DND-41 (cell line): ENCODE measurements at regions not wholly inside any gene's neighbourhood (a gene's known extent, or its start where the extent isn't known, plus 50 kb on each side); places are given as distances from the start of the nearest gene placed in this dataset.

Experiments
- ATAC-seq: fragments of 200-7000 bp; cut with Tn5 transposase; 3 replicates; pipeline ENCODE4 v1.9.1; 2021; ENCODE audit warnings: low read depth; ENCODE audit not compliant: insufficient read depth
- DNase-seq: peaks from one replicate; pipeline ENCODE4 v3.0.0-alpha.2; 2020
- H2AFZ ChIP-seq: 2 replicates; pipeline ENCODE4 v1.6.0; 2012; ENCODE audit warnings: low read depth, low read length
- H3K27ac ChIP-seq: 2 replicates; pipeline ENCODE4 v1.5.1; 2012; ENCODE audit warnings: low read length, inconsistent platforms
- H3K27me3 ChIP-seq: fragments of 200-600 bp; sonication (generic); 2 replicates; pipeline ENCODE4 v1.6.0; 2012; ENCODE audit warnings: low read length, mild to moderate bottlenecking, inconsistent platforms; ENCODE audit not compliant: insufficient read depth, poor library complexity
- H3K36me3 ChIP-seq: 2 replicates; pipeline ENCODE4 v1.5.1; 2012; ENCODE audit warnings: low read length, inconsistent platforms; ENCODE audit not compliant: insufficient read depth
- H3K4me1 ChIP-seq: 2 replicates; pipeline ENCODE4 v1.5.1; 2012; ENCODE audit warnings: mild to moderate bottlenecking, low read length; ENCODE audit not compliant: insufficient read depth
- H3K4me2 ChIP-seq: 2 replicates; pipeline ENCODE4 v1.6.0; 2012; ENCODE audit warnings: mild to moderate bottlenecking, moderate library complexity, low read length, inconsistent platforms; ENCODE audit not compliant: insufficient read depth
- H3K4me3 ChIP-seq, 2 experiments: fragments of 200-600 bp in 1 of 2; shearing (Covaris generic) in 1 of 2; 2 replicates each; pipeline ENCODE4 v1.5.1; 2012 to 2016; ENCODE audit warnings: inconsistent platforms in 2 of 2, low read length in 2 of 2, mild to moderate bottlenecking in 2 of 2, low read depth in 1 of 2, moderate library complexity in 1 of 2
- H3K79me2 ChIP-seq: 2 replicates; pipeline ENCODE4 v1.6.0; 2012; ENCODE audit warnings: low read length, inconsistent platforms; ENCODE audit not compliant: insufficient read depth
- H3K9ac ChIP-seq: 2 replicates; pipeline ENCODE4 v1.6.0; 2012; ENCODE audit warnings: low read depth, mild to moderate bottlenecking, inconsistent platforms, low read length, moderate library complexity
- H3K9me3 ChIP-seq: 2 replicates; pipeline ENCODE4 v1.5.1; 2012; ENCODE audit warnings: low read length, moderate library complexity, mild to moderate bottlenecking, inconsistent platforms; ENCODE audit not compliant: insufficient read depth, severe bottlenecking
- H4K20me1 ChIP-seq: 2 replicates; pipeline ENCODE4 v1.6.0; 2012; ENCODE audit warnings: low read length; ENCODE audit not compliant: insufficient read depth
- CTCF ChIP-seq: IDR thresholded peaks from 2 replicates; pipeline ENCODE4 v1.5.1; 2012; ENCODE audit warnings: borderline replicate concordance, low read length, moderate library complexity, mild to moderate bottlenecking; ENCODE audit not compliant: poor library complexity, severe bottlenecking; ENCODE audit errors: extremely low read depth
- EZH2 ChIP-seq: IDR thresholded peaks from 3 replicates; pipeline ENCODE4 v1.6.1; 2012; ENCODE audit warnings: borderline replicate concordance, low read depth, mild to moderate bottlenecking, moderate library complexity, low read length, inconsistent platforms; ENCODE audit not compliant: severe bottlenecking

GRCh38 chr5:174542471-174542870 lies 181.9 kb upstream of the MSX2 start:
- Histone ChIP-seq H3K79me2 (no peaks in the 10 kb centered on the region), H3K36me3 (no peaks in the 10 kb centered on the region), H3K4me2 (no peak overlapping the region), H3K4me3 (no peak overlapping the region), H3K9me3 (no peaks in the 10 kb centered on the region), H3K27ac (no peak overlapping the region), H4K20me1 (no peaks in the 10 kb centered on the region), H3K27me3 (no peaks in the 10 kb centered on the region), H3K4me1 (no peaks in the 10 kb centered on the region), H2AFZ (no peak overlapping the region), H3K9ac (no peak overlapping the region)
- TF ChIP-seq CTCF (no peak), EZH2 (no peak)
- ATAC-seq (no peak), DNase-seq (no peak)

- Histone ChIP-seq H3K79me2 (no peaks in the 10 kb centered on the region), H3K4me1 (no peaks in the 10 kb centered on the region), H3K4me2 (no peak overlapping the region), H4K20me1 (no peaks in the 10 kb centered on the region), H3K27ac (no peak overlapping the region), H2AFZ (no peak overlapping the region), H3K9me3 (no peaks in the 10 kb centered on the region), H3K36me3 (no peaks in the 10 kb centered on the region), H3K4me3 (no peak overlapping the region), H3K27me3 (no peaks in the 10 kb centered on the region), H3K9ac (no peak overlapping the region)
- no peak for ATAC-seq
- no peak for TF ChIP-seq CTCF
- no peak for DNase-seq
These were observed 178.5 kb upstream of the MSX2 start for GRCh38 chr5:174545926-174546325.

- Histone ChIP-seq H3K9me3 (no peaks in the 10 kb centered on the region), H4K20me1 (no peaks in the 10 kb centered on the region), H2AFZ (no peak overlapping the region), H3K36me3 (no peaks in the 10 kb centered on the region), H3K4me3 (no peak overlapping the region), H3K4me2 (no peak overlapping the region), H3K9ac (no peak overlapping the region), H3K4me1 (no peaks in the 10 kb centered on the region), H3K27me3 (no peaks in the 10 kb centered on the region), H3K27ac (no peak overlapping the region), H3K79me2 (no peaks in the 10 kb centered on the region)
- ATAC-seq (no peak), DNase-seq (no peak)
- no peak for TF ChIP-seq CTCF
- no peak for TF ChIP-seq EZH2
These were observed 176.6 kb upstream of the MSX2 start for GRCh38 chr5:174547814-174548213.

GRCh38 chr5:174549254-174549653 lies 175.1 kb upstream of the MSX2 start:
- no peaks in the 10 kb centered on the region for H3K4me1 ChIP-seq
- H3K9ac ChIP-seq: no peak overlapping the region
- TF ChIP-seq CTCF: no peak
- no peak for TF ChIP-seq EZH2
- no peaks in the 10 kb centered on the region for H3K9me3 ChIP-seq
- ATAC-seq: no peak
- DNase-seq: no peak
- H4K20me1 ChIP-seq: no peaks in the 10 kb centered on the region
- H3K27ac ChIP-seq: no peak overlapping the region
- no peak overlapping the region for H3K4me2 ChIP-seq
- no peaks in the 10 kb centered on the region for H3K27me3 ChIP-seq
- H3K79me2 ChIP-seq: no peaks in the 10 kb centered on the region
- no peak overlapping the region for H3K4me3 ChIP-seq
- H2AFZ ChIP-seq: no peak overlapping the region
- H3K36me3 ChIP-seq: no peaks in the 10 kb centered on the region
